Mucosa of stomach (tissue), 1 donor: ENCODE measurements at regions not wholly inside any gene's neighbourhood (a gene's known extent, or its start where the extent isn't known, plus 50 kb on each side); places are given as distances from the start of the nearest gene placed in this dataset.
"Not testable (repeated sequence)": the region's sequence is repeated elsewhere in the genome, so short reads cannot be mapped to it uniquely, and the experiment has no call there.

Source experiments
- H3K27me3 ChIP-seq: one replicate; pipeline ENCODE4 v1.7.0; 2013; ENCODE audit warnings: mild to moderate bottlenecking, low read length; ENCODE audit not compliant: control insufficient read depth, insufficient read depth
- H3K36me3 ChIP-seq: one replicate; pipeline ENCODE4 v1.7.0; 2013; ENCODE audit warnings: low read length; ENCODE audit not compliant: control insufficient read depth, insufficient read depth
- H3K4me1 ChIP-seq: one replicate; pipeline ENCODE4 v1.7.0; 2013; ENCODE audit warnings: mild to moderate bottlenecking, low read length; ENCODE audit not compliant: control insufficient read depth, insufficient read depth
- H3K4me3 ChIP-seq: one replicate; pipeline ENCODE4 v1.7.0; 2013; ENCODE audit warnings: low read length
- H3K9ac ChIP-seq: one replicate; pipeline ENCODE4 v1.7.0; 2013; ENCODE audit warnings: mild to moderate bottlenecking, low read length, moderate library complexity
- H3K9me3 ChIP-seq: one replicate; pipeline ENCODE4 v1.7.0; 2013; ENCODE audit warnings: mild to moderate bottlenecking, low read length, moderate library complexity; ENCODE audit not compliant: control insufficient read depth
- donor health status: Pancreatic carcinoma.

GRCh38 chr6:164990901-164991300 is 318.5 kb downstream of the C6orf118 start:
- Histone ChIP-seq H3K36me3 (no peaks in the 10 kb centered on the region), H3K4me1 (no peaks in the 10 kb centered on the region), H3K27me3 (no peaks in the 10 kb centered on the region), H3K9me3 (no peaks in the 10 kb centered on the region), H3K4me3 (no peak overlapping the region), H3K9ac (no peak overlapping the region)

GRCh38 chr6:164982389-164982788 is 327.0 kb downstream of the C6orf118 start:
- H3K27me3 ChIP-seq, result no peaks in the 10 kb centered on the region
- H3K4me3 ChIP-seq, result no peak overlapping the region
- H3K9ac ChIP-seq, result no peak overlapping the region
- no peaks in the 10 kb centered on the region for H3K9me3 ChIP-seq
- H3K36me3 ChIP-seq, result no peaks in the 10 kb centered on the region
- no peaks in the 10 kb centered on the region for H3K4me1 ChIP-seq

GRCh38 chr6:164967102-164967501 is 342.3 kb downstream of the C6orf118 start:
- H3K9ac ChIP-seq, result no peak overlapping the region
- H3K4me3 ChIP-seq, result no peak overlapping the region
- no peaks in the 10 kb centered on the region for H3K9me3 ChIP-seq
- no peaks in the 10 kb centered on the region for H3K36me3 ChIP-seq
- H3K27me3 ChIP-seq, result no peaks in the 10 kb centered on the region
- no peaks in the 10 kb centered on the region for H3K4me1 ChIP-seq

GRCh38 chr6:164962805-164963204 is 346.6 kb downstream of the C6orf118 start:
- Histone ChIP-seq H3K9ac (no peak overlapping the region), H3K4me1 (no peaks in the 10 kb centered on the region), H3K9me3 (no peaks in the 10 kb centered on the region), H3K27me3 (no peaks in the 10 kb centered on the region), H3K4me3 (no peak overlapping the region), H3K36me3 (no peaks in the 10 kb centered on the region)

GRCh38 chr6:164947164-164947563 is 362.2 kb downstream of the C6orf118 start:
- Histone ChIP-seq H3K27me3 (no peaks in the 10 kb centered on the region), H3K9ac (no peak overlapping the region), H3K4me3 (no peak overlapping the region), H3K9me3 (no peaks in the 10 kb centered on the region), H3K36me3 (no peaks in the 10 kb centered on the region), H3K4me1 (no peaks in the 10 kb centered on the region)

- H3K4me3 ChIP-seq, result no peak overlapping the region
- no peaks in the 10 kb centered on the region for H3K9me3 ChIP-seq
- no peak overlapping the region for H3K9ac ChIP-seq
- H3K36me3 ChIP-seq, result no peaks in the 10 kb centered on the region
- no peaks in the 10 kb centered on the region for H3K27me3 ChIP-seq
- no peaks in the 10 kb centered on the region for H3K4me1 ChIP-seq
These were observed 367.1 kb downstream of the C6orf118 start for GRCh38 chr6:164942271-164942670.

- H3K4me1 ChIP-seq, H3K9me3 ChIP-seq, H3K27me3 ChIP-seq, H3K36me3 ChIP-seq, H3K4me3 ChIP-seq, H3K9ac ChIP-seq: not testable (repeated sequence)
These were observed 376.1 kb downstream of the C6orf118 start for GRCh38 chr6:164933238-164933794.

GRCh38 chr6:164929408-164929977 is 379.9 kb downstream of the C6orf118 start:
- H3K4me3 ChIP-seq, result no peak overlapping the region
- H3K36me3 ChIP-seq, result no peaks in the 10 kb centered on the region
- H3K27me3 ChIP-seq, result no peaks in the 10 kb centered on the region
- no peaks in the 10 kb centered on the region for H3K4me1 ChIP-seq
- H3K9me3 ChIP-seq, result no peaks in the 10 kb centered on the region
- no peak overlapping the region for H3K9ac ChIP-seq

GRCh38 chr6:164928728-164929407 is 380.5 kb downstream of the C6orf118 start:
- Histone ChIP-seq H3K4me3 (no peak overlapping the region), H3K9ac (no peak overlapping the region), H3K4me1 (no peaks in the 10 kb centered on the region), H3K9me3 (no peaks in the 10 kb centered on the region), H3K27me3 (no peaks in the 10 kb centered on the region), H3K36me3 (no peaks in the 10 kb centered on the region)

- Histone ChIP-seq H3K9me3 (no peaks in the 10 kb centered on the region), H3K9ac (no peak overlapping the region), H3K4me1 (no peaks in the 10 kb centered on the region), H3K4me3 (no peak overlapping the region), H3K36me3 (no peaks in the 10 kb centered on the region), H3K27me3 (no peaks in the 10 kb centered on the region)
These were observed 381.2 kb downstream of the C6orf118 start for GRCh38 chr6:164928057-164928727.

GRCh38 chr6:164927288-164928056 is 381.9 kb downstream of the C6orf118 start:
- H3K9ac ChIP-seq, result no peak overlapping the region
- H3K27me3 ChIP-seq, result no peaks in the 10 kb centered on the region
- H3K4me1 ChIP-seq, result no peaks in the 10 kb centered on the region
- H3K9me3 ChIP-seq, result no peaks in the 10 kb centered on the region
- no peaks in the 10 kb centered on the region for H3K36me3 ChIP-seq
- H3K4me3 ChIP-seq, result no peak overlapping the region

- Histone ChIP-seq H3K4me1 (no peaks in the 10 kb centered on the region), H3K9ac (no peak overlapping the region), H3K27me3 (no peaks in the 10 kb centered on the region), H3K4me3 (no peak overlapping the region), H3K9me3 (no peaks in the 10 kb centered on the region), H3K36me3 (no peaks in the 10 kb centered on the region)
These were observed 382.7 kb downstream of the C6orf118 start for GRCh38 chr6:164926686-164927085.
